Liver (tissue), 8 donors: ENCODE measurements at regions not wholly inside any gene's neighbourhood (a gene's known extent, or its start where the extent isn't known, plus 50 kb on each side); places are given as distances from the start of the nearest gene placed in this dataset.
A peak's percentile ranks its signal among the peaks of the same experiment; 100 is the strongest.

Source experiments
- DNase-seq: peaks from one replicate; pipeline ENCODE4 v3.0.0-alpha.2; 2017; ENCODE audit warnings: low spot score
- H3K27ac ChIP-seq, 2 donors: one replicate each; pipeline ENCODE4 v1.7.0; 2013; ENCODE audit warnings: inconsistent platforms in 2 of 2, low read length in 2 of 2, control low read depth in 1 of 2, low read depth in 1 of 2, mild to moderate bottlenecking in 1 of 2
- H3K27me3 ChIP-seq, 4 donors: one replicate each; pipeline versions ENCODE4 v1.6.1 to v1.7.0; 2013; ENCODE audit warnings: low read length in 3 of 4, inconsistent platforms in 1 of 4, mild to moderate bottlenecking in 1 of 4, moderate library complexity in 1 of 4; ENCODE audit not compliant: control insufficient read depth in 4 of 4, insufficient read depth in 4 of 4
- H3K36me3 ChIP-seq, 4 donors: one replicate each; pipeline versions ENCODE4 v1.6.1 to v1.7.0; 2013; ENCODE audit warnings: low read length in 3 of 4, mild to moderate bottlenecking in 3 of 4, low read depth in 1 of 4, moderate library complexity in 1 of 4; ENCODE audit not compliant: control insufficient read depth in 4 of 4, insufficient read depth in 3 of 4
- H3K4me1 ChIP-seq, 4 donors: one replicate each; pipeline versions ENCODE4 v1.6.1 to v1.7.0; 2013; ENCODE audit warnings: low read length in 3 of 4, mild to moderate bottlenecking in 3 of 4, moderate library complexity in 1 of 4; ENCODE audit not compliant: control insufficient read depth in 4 of 4, insufficient read depth in 4 of 4
- H3K4me3 ChIP-seq, 3 donors: one replicate each; pipeline versions ENCODE4 v1.6.1 to v1.7.0; 2013; ENCODE audit warnings: low read length in 3 of 3, control low read depth in 1 of 3, low read depth in 1 of 3, mild to moderate bottlenecking in 1 of 3
- H3K9ac ChIP-seq, 2 donors: one replicate each; pipeline ENCODE4 v1.7.0; 2013; ENCODE audit warnings: low read length in 2 of 2, mild to moderate bottlenecking in 2 of 2, moderate library complexity in 2 of 2, control low read depth in 1 of 2, low read depth in 1 of 2
- H3K9me3 ChIP-seq, 4 donors: one replicate each; pipeline versions ENCODE4 v1.6.1 to v1.7.0; 2013; ENCODE audit warnings: low read length in 3 of 4; ENCODE audit not compliant: control insufficient read depth in 4 of 4
- EGR1 ChIP-seq, 2 donors: IDR thresholded peaks; 2 replicates each; pipeline ENCODE4 v1.6.1; 2016 to 2018; ENCODE audit warnings: antibody characterized with exemption in 2 of 2, low read depth in 2 of 2
- FOXA1 ChIP-seq: IDR thresholded peaks from 2 replicates; pipeline ENCODE4 v1.6.1; 2016; ENCODE audit warnings: antibody characterized with exemption
- FOXA2 ChIP-seq: IDR thresholded peaks from 2 replicates; pipeline ENCODE4 v1.6.1; 2016; ENCODE audit warnings: antibody characterized with exemption
- GABPA ChIP-seq, 2 donors: IDR thresholded peaks in 1 of 2; conservative IDR thresholded peaks in 1 of 2; 2 replicates each; pipeline ENCODE4 v1.6.1; 2016; ENCODE audit warnings: antibody characterized with exemption in 2 of 2, mild to moderate bottlenecking in 1 of 2, moderate library complexity in 1 of 2
- HNF4A ChIP-seq, 2 donors: conservative IDR thresholded peaks; 2 replicates each; pipeline ENCODE4 v1.6.1; 2016; ENCODE audit warnings: antibody characterized with exemption in 2 of 2, mild to moderate bottlenecking in 2 of 2
- HNF4G ChIP-seq: IDR thresholded peaks from 2 replicates; pipeline ENCODE4 v1.6.1; 2016; ENCODE audit warnings: antibody characterized with exemption
- JUND ChIP-seq, 2 donors: IDR thresholded peaks; 2 replicates each; pipeline ENCODE4 v1.6.1; 2016; ENCODE audit warnings: antibody characterized with exemption in 2 of 2
- NR2F2 ChIP-seq: IDR thresholded peaks from 2 replicates; pipeline ENCODE4 v1.6.1; 2016; ENCODE audit warnings: antibody characterized with exemption
- RAD21 ChIP-seq, 2 donors: IDR thresholded peaks; 2 replicates each; pipeline ENCODE4 v1.6.1; 2016; ENCODE audit warnings: antibody characterized with exemption in 2 of 2, mild to moderate bottlenecking in 2 of 2
- RXRA ChIP-seq, 2 donors: IDR thresholded peaks; 2 replicates each; pipeline ENCODE4 v1.6.1; 2017 to 2018; ENCODE audit warnings: antibody characterized with exemption in 2 of 2, mild to moderate bottlenecking in 1 of 2
- SP1 ChIP-seq: IDR thresholded peaks from 2 replicates; pipeline ENCODE4 v1.6.1; 2018; ENCODE audit warnings: antibody characterized with exemption, mild to moderate bottlenecking
- TAF1 ChIP-seq: conservative IDR thresholded peaks from 2 replicates; pipeline ENCODE4 v1.6.1; 2016; ENCODE audit warnings: antibody characterized with exemption, mild to moderate bottlenecking
- YY1 ChIP-seq: IDR thresholded peaks from 2 replicates; pipeline ENCODE4 v1.6.1; 2016; ENCODE audit warnings: antibody characterized with exemption, mild to moderate bottlenecking
- WGBS: extraction: QIAGEN DNeasy Blood & Tissue Kit; methylation state at CpG from one replicate; pipeline ENCODE4 v1.1.7; 2013; 5-methylcytosine and 5-hydroxymethylcytosine counted together
- TF ChIP-seq, protein P1 (sequence below): IDR thresholded peaks from 2 replicates; pipeline ENCODE4 v1.6.1; 2016; ENCODE audit warnings: antibody characterized with exemption, mild to moderate bottlenecking
- TF ChIP-seq, protein P2 (sequence below): fragments of 150-350 bp; IDR thresholded peaks from 2 replicates; pipeline ENCODE4 v1.5.1; 2017; ENCODE audit warnings: improper control_type of control experiment, low read depth, low read length; ENCODE audit not compliant: missing input control
- TF ChIP-seq, protein P3 (sequence below): IDR thresholded peaks from 2 replicates; pipeline ENCODE4 v1.6.1; 2016; ENCODE audit warnings: antibody characterized with exemption
- TF ChIP-seq, protein P4 (sequence below): IDR thresholded peaks from 2 replicates; pipeline ENCODE4 v1.6.1; 2016; ENCODE audit warnings: antibody characterized with exemption
- TF ChIP-seq, protein P5 (sequence below): IDR thresholded peaks from 2 replicates; pipeline ENCODE4 v1.6.1; 2016; ENCODE audit warnings: antibody characterized with exemption
- donor health status: healthy.
- donor health status: healthy.
- donor health status: healthy.
- donor health status: healthy.
- donor health status: healthy.

DNA sequence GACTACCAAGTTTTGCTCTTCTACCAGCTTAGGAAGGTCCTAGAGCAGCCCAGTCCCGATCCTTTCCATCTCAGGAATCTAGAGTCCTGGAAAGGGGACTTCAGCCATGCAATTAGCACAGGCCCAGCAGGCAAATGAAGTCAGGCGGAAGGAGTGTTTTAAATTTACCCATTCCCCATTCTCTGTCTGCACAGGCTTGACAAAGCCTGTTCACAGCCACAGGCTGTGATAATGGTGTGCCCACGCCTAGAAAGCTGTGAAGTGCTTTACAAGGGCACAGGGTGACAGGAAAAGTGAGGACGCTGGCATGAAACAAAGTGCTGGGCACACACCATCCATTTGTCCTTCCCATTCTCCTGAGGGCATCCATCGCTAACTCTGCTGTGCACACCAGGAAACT lies 79.0 kb downstream of the PITPNM2 start (continued):
- TF ChIP-seq, protein P1, sequence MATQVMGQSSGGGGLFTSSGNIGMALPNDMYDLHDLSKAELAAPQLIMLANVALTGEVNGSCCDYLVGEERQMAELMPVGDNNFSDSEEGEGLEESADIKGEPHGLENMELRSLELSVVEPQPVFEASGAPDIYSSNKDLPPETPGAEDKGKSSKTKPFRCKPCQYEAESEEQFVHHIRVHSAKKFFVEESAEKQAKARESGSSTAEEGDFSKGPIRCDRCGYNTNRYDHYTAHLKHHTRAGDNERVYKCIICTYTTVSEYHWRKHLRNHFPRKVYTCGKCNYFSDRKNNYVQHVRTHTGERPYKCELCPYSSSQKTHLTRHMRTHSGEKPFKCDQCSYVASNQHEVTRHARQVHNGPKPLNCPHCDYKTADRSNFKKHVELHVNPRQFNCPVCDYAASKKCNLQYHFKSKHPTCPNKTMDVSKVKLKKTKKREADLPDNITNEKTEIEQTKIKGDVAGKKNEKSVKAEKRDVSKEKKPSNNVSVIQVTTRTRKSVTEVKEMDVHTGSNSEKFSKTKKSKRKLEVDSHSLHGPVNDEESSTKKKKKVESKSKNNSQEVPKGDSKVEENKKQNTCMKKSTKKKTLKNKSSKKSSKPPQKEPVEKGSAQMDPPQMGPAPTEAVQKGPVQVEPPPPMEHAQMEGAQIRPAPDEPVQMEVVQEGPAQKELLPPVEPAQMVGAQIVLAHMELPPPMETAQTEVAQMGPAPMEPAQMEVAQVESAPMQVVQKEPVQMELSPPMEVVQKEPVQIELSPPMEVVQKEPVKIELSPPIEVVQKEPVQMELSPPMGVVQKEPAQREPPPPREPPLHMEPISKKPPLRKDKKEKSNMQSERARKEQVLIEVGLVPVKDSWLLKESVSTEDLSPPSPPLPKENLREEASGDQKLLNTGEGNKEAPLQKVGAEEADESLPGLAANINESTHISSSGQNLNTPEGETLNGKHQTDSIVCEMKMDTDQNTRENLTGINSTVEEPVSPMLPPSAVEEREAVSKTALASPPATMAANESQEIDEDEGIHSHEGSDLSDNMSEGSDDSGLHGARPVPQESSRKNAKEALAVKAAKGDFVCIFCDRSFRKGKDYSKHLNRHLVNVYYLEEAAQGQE = no peak
- TF ChIP-seq HNF4A (conservative IDR thresholded peaks at IDR 0.05) = no peak

DNA sequence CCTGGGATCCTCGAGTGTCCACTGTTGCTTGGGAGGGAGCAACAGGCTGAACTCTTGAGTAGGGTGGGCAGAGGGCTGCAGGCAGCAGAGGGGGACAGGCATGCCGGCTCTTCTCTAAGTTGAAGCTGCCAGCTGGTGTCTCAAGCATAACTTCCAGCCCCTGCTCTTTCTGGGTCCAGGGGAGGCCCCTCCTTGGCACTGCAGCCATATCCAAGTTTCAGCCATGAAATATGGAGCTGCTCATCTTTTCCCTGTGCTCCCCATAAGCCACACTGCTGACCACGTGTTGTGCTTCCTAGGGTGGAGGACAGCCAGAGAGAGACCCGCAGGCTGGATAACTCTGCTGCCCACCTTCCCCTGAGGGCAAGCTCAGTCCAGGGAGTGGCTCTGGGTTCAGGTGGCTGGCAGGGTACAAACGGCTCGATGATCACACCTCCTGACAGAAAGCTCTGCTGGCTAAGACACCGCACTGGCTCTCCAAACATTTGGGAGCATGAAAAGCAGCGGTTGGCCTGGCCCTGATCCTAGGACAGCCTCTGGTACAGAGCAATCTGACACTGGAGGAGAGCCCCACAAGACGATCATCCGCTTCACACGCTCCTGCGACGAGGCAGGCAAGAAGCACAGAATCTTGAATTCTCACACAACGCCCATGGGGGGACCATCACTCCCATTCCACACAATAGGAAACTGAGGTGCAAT lies 79.6 kb downstream of the PITPNM2 start:
- WGBS = 41% methylated on average over 14 of the region's 14 CpGs
- Histone ChIP-seq H3K27ac (peak overlapping the region; percentile 73 to 80), H3K4me3 (no peak overlapping the region), H3K4me1 (peaks cover 25 to 81% (median 64%) of the 10 kb centered on the region in 4 donors), H3K9me3 (no peaks in the 10 kb centered on the region), H3K9ac (no peak overlapping the region), H3K36me3 (no peaks in the 10 kb centered on the region), H3K27me3 (no peaks in the 10 kb centered on the region)
- TF ChIP-seq, protein P1 = no peak
- TF ChIP-seq, protein P2, sequence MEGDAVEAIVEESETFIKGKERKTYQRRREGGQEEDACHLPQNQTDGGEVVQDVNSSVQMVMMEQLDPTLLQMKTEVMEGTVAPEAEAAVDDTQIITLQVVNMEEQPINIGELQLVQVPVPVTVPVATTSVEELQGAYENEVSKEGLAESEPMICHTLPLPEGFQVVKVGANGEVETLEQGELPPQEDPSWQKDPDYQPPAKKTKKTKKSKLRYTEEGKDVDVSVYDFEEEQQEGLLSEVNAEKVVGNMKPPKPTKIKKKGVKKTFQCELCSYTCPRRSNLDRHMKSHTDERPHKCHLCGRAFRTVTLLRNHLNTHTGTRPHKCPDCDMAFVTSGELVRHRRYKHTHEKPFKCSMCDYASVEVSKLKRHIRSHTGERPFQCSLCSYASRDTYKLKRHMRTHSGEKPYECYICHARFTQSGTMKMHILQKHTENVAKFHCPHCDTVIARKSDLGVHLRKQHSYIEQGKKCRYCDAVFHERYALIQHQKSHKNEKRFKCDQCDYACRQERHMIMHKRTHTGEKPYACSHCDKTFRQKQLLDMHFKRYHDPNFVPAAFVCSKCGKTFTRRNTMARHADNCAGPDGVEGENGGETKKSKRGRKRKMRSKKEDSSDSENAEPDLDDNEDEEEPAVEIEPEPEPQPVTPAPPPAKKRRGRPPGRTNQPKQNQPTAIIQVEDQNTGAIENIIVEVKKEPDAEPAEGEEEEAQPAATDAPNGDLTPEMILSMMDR = no peak
- TF ChIP-seq, protein P3, sequence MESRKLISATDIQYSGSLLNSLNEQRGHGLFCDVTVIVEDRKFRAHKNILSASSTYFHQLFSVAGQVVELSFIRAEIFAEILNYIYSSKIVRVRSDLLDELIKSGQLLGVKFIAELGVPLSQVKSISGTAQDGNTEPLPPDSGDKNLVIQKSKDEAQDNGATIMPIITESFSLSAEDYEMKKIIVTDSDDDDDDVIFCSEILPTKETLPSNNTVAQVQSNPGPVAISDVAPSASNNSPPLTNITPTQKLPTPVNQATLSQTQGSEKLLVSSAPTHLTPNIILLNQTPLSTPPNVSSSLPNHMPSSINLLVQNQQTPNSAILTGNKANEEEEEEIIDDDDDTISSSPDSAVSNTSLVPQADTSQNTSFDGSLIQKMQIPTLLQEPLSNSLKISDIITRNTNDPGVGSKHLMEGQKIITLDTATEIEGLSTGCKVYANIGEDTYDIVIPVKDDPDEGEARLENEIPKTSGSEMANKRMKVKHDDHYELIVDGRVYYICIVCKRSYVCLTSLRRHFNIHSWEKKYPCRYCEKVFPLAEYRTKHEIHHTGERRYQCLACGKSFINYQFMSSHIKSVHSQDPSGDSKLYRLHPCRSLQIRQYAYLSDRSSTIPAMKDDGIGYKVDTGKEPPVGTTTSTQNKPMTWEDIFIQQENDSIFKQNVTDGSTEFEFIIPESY = no peak
- no peak for TF ChIP-seq TAF1
- no peak for TF ChIP-seq FOXA1
- no peak for TF ChIP-seq EGR1 (IDR thresholded peaks at IDR 0.05; ENCODE audit: low read depth in 2 of 2)
- no peak for TF ChIP-seq JUND (IDR thresholded peaks at IDR 0.05)
- TF ChIP-seq SP1 = no peak
- TF ChIP-seq, protein P4, sequence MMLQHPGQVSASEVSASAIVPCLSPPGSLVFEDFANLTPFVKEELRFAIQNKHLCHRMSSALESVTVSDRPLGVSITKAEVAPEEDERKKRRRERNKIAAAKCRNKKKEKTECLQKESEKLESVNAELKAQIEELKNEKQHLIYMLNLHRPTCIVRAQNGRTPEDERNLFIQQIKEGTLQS = no peak
- TF ChIP-seq NR2F2 = peak; percentile 4
- TF ChIP-seq RXRA (IDR thresholded peaks at IDR 0.05) = peak in 1 of 2 donors; percentile 79
- TF ChIP-seq YY1 = peak; percentile 41
- no peak for TF ChIP-seq FOXA2
- TF ChIP-seq, protein P5, sequence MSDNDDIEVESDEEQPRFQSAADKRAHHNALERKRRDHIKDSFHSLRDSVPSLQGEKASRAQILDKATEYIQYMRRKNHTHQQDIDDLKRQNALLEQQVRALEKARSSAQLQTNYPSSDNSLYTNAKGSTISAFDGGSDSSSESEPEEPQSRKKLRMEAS = peak; percentile 55
- TF ChIP-seq RAD21 (IDR thresholded peaks at IDR 0.05) = peak; percentile 34 to 56
- TF ChIP-seq HNF4A (conservative IDR thresholded peaks at IDR 0.05) = peak; percentile 18 to 65
- no peak for TF ChIP-seq GABPA (IDR thresholded peaks at IDR 0.05 in 1 of 2, conservative IDR thresholded peaks at IDR 0.05 in 1 of 2)
- TF ChIP-seq HNF4G = no peak
- no peak for DNase-seq
